ENCODE measurements at regions not wholly inside any gene's neighbourhood (a gene's known extent, or its start where the extent isn't known, plus 50 kb on each side); places are given as distances from the start of the nearest gene placed in this dataset.
"Not testable (repeated sequence)": the region's sequence is repeated elsewhere in the genome, so short reads cannot be mapped to it uniquely, and the experiment has no call there.

- DNase-seq, result no peak
Observed at GRCh38 chr11:86145439-86146156, 76.7 kb upstream of the PICALM start.

DNA sequence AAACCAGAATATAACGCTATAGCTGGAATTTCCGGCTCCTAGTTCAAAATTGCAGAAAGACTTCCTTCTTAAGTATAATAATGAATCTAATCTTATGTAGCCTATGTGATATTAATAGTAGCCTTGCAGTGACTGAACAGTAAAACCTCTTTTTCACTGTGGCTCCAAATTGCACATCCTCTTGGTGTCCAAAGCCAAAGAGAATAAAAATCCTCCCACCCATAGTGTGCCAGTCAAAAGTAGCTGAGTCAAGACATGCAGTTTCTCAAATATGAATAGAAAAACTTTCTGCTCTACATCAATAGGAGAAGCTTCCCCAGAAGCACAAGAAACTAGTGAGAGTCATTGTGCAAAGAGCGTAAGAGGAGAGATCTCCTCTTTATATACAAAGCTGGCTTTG lies 76.0 kb upstream of the PICALM start:
- no peak for DNase-seq

DNA sequence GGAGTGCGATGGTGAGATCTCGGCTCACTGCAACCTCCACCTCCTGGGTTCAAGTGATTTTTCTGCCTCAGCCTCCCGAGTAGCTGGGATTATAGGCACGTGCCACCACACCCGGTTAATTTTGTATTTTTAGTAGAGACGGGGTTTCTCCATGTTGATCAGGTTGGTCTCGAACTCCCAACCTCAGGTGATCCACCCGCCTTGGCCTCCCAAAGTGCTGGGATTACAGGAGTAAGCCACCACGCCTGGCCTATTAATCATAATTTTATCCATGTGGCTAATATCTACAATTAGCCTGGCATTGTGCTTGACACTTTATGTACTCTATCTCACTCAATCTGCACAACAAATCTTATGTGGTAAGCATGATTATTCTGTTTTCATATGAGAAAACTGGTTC lies 75.2 kb upstream of the PICALM start:
- not testable (repeated sequence) for DNase-seq

DNA sequence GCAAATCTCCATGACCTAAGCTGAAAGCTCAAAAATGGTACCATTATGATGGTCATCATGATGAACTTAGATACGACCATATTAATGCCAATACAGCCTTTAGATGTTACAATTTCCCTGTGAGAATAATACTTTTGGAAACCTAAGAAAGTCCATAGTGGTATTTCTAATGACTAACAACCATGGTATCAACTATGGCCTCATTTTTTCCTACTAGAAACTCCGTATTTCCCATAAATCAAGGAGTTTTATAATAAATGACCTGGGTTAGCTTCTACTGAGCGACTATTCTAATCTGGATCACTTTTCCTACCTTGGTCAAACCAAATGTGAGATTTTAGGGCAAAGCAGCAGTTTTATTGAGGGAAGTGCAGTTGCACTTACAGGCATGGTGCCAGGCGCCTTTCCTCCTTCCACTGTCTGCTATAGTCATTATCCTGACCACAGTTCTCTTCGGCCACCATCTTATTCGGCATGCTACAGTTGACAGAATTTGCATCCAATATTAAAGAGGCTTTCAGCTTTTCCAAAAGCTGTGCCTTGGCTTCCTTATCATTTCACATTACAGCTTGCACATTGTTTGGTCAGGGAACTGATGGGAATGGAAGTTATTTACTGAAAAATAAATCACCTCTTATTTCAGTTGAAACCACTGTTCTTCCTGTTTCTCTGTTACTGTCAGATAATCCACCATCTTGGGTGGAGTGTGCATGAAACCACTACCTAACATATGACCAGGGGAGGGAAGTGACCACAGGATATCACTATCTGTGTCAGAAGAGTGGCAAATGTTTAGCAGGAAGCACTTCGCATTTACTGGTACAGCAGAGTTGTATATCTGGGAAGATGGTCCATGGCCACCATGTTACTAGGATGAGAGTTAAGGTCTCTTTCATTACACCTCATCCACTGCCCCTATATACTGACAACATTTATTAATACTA lies 74.5 kb upstream of the PICALM start:
- no peak for DNase-seq

- no peak for DNase-seq
Observed at GRCh38 chr11:86142170-86142569, 73.3 kb upstream of the PICALM start.

- no peak for DNase-seq
Observed at GRCh38 chr11:86141727-86142126, 72.8 kb upstream of the PICALM start.

- no peak for DNase-seq
Observed at GRCh38 chr11:86140334-86140990, 71.6 kb upstream of the PICALM start.

DNA sequence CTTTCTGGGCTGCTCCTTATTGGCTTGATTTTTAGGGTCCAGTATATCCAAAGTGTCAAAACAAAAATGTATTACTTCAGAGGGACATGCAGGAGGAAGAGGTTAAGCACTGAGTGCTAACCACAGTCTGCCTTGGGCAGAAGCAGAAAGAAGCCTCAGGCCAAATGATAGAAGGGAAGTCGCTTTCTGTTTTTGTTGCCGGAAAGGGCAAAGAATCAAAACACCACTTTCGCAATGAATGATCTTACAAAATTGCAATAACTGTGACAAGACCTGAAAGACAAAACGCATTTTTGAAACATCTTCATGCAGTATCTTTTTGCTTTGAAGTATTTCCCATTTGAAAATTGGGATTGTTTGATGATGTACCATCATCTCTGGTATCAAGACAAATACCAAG lies 70.1 kb upstream of the PICALM start:
- no peak for DNase-seq

DNA sequence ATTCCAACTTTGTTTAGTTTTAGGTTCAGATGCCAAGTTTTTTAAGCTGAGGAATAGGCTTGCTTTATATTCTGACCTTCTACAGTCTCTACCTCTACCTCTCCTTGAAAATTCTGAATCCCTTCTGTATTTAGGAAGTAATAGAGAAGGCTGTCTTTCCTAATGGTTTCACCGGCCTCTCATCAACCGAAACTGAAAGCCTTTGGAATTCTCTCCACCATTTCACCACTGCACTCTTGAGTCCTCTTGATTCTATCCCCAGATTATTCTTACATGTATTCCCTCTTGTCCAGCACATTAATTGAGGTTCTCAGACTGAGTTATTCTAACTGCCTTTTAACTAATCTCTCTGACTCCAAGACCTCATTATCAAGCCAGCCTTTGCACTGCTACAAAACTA lies 67.7 kb upstream of the PICALM start:
- DNase-seq, result no peak

GRCh38 chr11:86135319-86135714 lies 66.4 kb upstream of the PICALM start:
- DNase-seq, result no peak

DNA sequence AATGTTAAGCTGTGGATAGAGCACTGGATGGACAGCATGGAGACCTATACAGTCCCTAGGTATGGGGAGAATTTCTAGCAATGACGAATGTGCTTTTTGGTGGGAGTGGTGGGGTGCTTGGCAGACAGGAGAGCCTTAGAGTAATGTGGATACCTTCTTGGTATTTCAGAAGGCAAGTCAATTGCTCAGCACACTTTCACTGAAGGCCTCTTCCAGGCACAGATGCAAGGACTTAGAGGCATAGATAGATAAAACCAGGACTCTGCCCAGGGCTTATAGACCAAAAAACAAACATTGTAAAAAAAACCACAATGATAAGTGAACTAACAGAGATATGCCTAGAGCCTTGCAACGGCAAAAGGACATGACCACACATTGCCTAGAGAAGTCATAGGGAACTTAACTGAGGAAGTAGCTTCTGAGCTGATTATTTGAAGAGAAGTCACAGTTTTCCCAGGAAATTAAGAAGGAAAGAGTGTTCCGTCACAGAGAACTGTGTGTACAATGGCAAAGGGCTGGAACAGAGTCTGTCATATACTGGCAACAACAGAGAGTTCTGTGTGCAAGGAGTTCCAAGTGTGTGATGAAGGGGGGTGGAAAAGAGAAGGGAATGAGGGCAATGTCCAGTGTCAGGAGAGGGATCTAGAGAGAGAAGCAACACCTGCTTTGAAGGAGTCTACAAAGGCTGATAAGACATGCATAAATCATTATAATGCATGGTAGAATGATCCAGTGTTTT lies 65.9 kb upstream of the PICALM start:
- no peak for DNase-seq

DNA sequence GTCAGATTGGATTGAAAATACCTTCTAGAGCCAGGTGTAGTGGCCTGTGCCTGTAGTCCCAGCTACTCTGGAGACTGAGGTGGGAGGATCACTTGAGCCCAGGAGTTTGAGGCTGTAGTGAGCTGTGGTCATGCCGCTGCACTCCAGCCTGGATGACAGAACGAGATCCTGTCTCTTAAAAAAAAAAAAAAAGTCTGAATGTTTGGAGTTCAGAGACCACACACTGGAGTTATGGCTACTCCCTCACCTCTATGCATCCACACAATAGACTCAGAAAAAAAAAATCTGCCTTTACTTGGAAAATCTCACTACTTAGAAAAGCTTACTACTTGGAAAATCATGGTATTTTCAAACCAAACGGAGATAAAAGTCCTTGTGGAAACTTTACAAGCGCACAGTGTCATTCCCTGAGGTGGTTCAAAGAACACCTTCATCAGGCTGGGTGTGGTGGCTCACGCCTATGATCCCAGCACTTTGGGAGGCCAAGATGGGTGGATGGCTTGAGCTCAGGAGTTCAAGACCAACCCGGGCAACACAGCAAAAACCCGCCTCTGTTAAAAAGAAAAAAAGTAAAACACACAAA lies 63.9 kb upstream of the PICALM start:
- no peak for DNase-seq

DNA sequence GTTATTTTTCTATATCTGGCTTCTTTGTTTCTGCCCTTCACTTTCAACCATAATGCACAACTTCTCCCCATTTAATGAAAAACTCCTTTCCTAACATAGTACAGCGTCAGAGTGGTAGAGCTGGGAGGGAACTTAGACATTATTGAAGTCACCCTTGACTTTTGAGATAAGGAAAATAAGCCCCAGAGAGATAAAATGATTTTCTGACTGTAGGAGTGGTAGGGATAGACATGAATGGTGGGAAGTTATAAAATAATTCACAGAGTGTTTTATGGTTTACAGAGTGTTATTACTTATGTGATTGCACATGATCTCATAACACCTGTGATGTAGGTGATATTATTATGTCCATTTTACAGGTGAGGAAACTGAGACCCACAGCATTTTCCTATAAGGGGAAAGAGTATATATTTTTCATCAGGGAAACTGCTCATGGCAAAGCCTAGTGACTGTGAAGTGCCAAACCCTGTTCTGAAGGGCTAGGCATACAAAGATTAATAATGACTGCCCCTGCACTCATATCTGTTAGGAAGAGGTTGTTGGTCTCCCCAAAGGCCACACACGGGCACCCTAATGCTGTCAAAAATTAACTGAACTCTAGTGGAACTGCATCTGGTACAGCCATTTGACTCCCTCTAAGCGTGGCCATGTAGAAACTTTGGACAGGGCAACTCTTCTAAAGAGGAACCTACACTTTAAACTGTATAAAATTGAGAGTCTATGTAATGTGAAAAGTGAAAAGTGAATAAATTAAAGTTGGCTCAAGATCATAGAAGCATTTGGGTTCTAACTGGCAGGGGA lies 61.1 kb upstream of the PICALM start:
- DNase-seq, result no peak

- DNase-seq, result no peak
Observed at GRCh38 chr11:86128914-86129313, 60.0 kb upstream of the PICALM start.

DNA sequence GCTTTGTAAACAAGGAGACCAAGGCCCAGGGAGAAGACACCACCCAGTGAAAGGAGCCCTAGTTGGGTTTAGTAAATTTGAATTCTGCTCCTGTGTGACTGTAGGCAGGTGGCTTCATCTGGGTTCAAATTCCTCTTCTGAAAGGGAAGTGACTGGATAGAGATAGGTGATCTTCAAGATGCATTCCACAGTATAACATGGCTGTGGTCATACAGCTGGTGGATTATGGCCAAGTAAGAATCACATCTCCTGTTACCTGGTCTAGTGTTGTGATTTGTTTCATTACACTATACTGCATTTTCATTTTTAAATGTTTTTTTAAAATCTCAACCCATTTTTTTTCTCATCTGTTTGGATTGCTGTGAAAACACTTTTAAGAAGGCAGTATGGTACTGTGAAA lies 58.0 kb upstream of the PICALM start:
- no peak for DNase-seq

DNA sequence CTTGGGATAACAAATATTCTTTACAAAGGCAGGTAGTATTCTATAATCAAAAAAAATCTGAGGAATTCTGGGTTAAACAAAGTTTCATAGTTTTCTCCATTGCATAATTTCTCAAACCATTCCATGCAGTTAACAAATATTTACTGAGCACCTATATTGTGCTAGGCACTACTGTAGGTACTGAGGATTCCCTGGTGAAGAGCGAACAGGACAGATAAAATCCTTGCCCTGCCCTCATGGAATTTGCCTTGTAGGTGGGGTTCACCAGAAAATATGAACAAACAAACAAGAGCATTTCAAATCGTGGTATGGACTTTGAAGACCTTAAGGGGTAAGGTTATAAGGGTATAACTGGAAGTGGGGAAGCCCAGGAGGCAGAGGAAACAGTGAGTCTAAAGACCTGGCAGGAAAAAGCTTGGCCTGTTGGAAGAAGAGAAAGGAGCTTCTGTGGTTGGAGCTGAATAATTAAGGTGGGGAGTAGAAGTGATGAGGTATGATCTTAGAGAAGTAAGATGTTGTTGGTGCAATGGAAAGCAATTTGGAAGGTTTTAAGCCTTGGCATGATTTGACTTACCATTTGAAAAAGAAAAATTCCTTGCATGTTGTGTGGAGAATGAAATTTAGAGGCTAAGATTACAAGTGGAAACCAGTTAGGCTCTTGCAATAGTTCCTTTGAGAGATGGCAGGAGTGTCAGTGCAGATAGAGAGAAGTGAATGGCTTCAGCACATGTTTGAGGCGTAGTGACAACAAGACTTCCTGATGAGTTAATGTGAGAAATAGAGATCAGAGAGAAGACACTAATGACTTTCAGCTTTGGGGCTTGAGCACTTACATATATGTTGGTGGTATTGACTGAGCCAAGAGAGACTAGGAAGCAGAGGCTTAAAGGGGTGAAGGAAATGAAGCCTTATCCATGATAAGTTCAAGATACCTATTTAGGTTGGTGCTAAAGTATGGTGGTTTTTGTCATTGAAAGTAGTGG lies 55.7 kb upstream of the PICALM start:
- no peak for DNase-seq

DNA sequence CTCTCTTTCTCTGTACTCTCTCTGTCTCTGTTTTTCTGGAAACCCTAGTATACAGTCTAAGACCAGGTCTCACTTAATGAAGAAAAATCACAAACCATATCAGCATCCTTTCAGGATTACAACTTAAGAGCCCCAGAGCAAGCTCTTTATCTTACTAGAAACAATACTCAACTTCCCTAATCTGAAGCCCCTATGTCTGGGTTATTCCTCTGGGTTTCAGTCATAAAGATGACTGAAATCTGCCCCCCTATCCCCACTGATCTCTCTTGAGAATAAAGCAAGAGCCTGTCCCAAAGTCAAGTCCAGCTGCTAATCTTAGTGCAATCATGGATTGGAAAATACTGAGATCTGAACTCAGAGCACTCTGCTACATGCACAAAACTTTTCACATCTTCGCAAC lies 53.9 kb upstream of the PICALM start:
- no peak for DNase-seq

GRCh38 chr11:86120807-86121206 lies 51.9 kb upstream of the PICALM start:
- no peak for DNase-seq

- no peak for DNase-seq
Observed at GRCh38 chr11:86119906-86120305, 51.0 kb upstream of the PICALM start.

DNA sequence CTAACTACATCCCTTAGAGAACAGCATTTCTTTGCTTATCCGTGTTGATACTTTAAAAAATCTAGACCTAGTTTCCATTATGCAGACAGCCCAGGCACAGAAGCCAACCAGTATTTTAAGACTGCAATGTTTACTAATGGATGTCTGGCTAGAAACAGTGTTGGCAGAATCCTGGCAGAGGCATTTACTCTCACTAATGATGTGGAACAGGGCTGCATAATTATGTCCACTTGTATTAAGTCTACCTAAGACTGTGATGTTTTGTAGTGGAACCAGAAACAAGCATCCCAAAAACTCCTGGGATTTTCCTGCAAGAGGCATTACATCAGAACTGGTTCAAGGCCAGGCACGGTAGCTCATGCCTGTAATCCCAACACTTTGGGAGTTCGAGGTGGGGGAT lies 50.2 kb upstream of the PICALM start:
- no peak for DNase-seq
